Tibial nerve (tissue), 4 donors: ENCODE measurements at regions not wholly inside any gene's neighbourhood (a gene's known extent, or its start where the extent isn't known, plus 50 kb on each side); places are given as distances from the start of the nearest gene placed in this dataset.

Source experiments
- DNase-seq, 2 donors: peaks; one replicate each; pipeline ENCODE4 v3.0.0-alpha.2; 2019; ENCODE audit warnings: low spot score in 2 of 2
- H3K27ac ChIP-seq, 4 donors: fragments of 200-600 bp; sonication (generic) in 3 of 4; one replicate each; pipeline ENCODE4 v1.5.1; 2017 to 2019; ENCODE audit warnings: mild to moderate bottlenecking in 1 of 4
- H3K27me3 ChIP-seq, 2 donors: fragments of 200-600 bp; sonication (generic) in 1 of 2; one replicate each; pipeline versions ENCODE4 v1.5.1 to v1.6.0; 2017 to 2019
- H3K36me3 ChIP-seq, 3 donors: fragments of 200-600 bp; sonication (generic); one replicate each; pipeline ENCODE4 v1.5.1; 2018 to 2019
- H3K4me1 ChIP-seq, 4 donors: fragments of 200-600 bp; sonication (generic) in 3 of 4; one replicate each; pipeline ENCODE4 v1.5.1; 2017 to 2019
- H3K4me3 ChIP-seq, 4 donors: fragments of 200-600 bp; sonication (generic) in 3 of 4; one replicate each; pipeline ENCODE4 v1.5.1; 2017 to 2019; ENCODE audit warnings: mild to moderate bottlenecking in 1 of 4, moderate library complexity in 1 of 4
- H3K9me3 ChIP-seq, 4 donors: fragments of 200-600 bp; sonication (generic) in 3 of 4; one replicate each; pipeline ENCODE4 v1.5.1; 2017 to 2019
- EP300 ChIP-seq, 2 donors: sonication (generic); formaldehyde crosslinking; IDR thresholded peaks; one replicate each; pipeline ENCODE4 v1.6.1; 2017; ENCODE audit warnings: antibody characterized with exemption in 2 of 2, mild to moderate bottlenecking in 1 of 2
- POLR2A ChIP-seq, 2 donors: fragments of 450-650 bp; IDR thresholded peaks; one replicate each; pipeline ENCODE4 v1.6.1; 2017; ENCODE audit warnings: antibody characterized with exemption in 2 of 2, mild to moderate bottlenecking in 2 of 2, moderate library complexity in 2 of 2
- WGBS, 2 donors: methylation state at CpG; one replicate each; pipeline ENCODE4 v1.1.5; 2018; 5-methylcytosine and 5-hydroxymethylcytosine counted together
- TF ChIP-seq, protein P1 (sequence below), 5 experiments: fragments of 200-600 bp in 3 of 5; fragments of 450-650 bp in 2 of 5; sonication (generic) in 3 of 5; IDR thresholded peaks; one replicate each; pipeline ENCODE4 v1.5.1; 2016 to 2019; ENCODE audit warnings: antibody characterized with exemption in 5 of 5, mild to moderate bottlenecking in 3 of 5, moderate library complexity in 2 of 5

DNA sequence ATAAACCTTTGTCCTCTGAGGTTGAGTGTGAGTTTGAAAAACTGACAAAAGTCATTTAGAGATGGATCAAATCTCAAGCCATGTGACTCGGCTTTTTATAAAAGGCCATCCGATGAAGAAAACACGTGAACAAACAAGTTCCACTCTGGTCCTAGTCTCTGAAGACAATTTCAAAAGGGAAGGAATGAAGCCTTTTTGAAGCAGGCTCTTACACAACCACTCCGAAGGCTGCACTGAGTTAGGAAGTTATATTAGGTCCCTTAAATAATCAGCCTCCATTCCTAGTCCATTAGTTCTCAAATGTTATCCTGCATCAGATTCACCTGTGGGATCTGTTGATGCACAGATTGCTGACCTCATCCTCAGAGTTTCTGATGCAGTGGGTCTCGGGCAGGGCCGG is 166.6 kb upstream of the HMHB1 start:
- Histone ChIP-seq H3K4me3 (no peak overlapping the region), H3K9me3 (no peaks in the 10 kb centered on the region), H3K27me3 (no peaks in the 10 kb centered on the region), H3K4me1 (peaks cover 0 to 14% (median 3%) of the 10 kb centered on the region in 4 donors), H3K36me3 (no peaks in the 10 kb centered on the region), H3K27ac (no peak overlapping the region)
- no peak for DNase-seq
- no peak for TF ChIP-seq POLR2A (IDR thresholded peaks at IDR 0.05)
- TF ChIP-seq, protein P1, sequence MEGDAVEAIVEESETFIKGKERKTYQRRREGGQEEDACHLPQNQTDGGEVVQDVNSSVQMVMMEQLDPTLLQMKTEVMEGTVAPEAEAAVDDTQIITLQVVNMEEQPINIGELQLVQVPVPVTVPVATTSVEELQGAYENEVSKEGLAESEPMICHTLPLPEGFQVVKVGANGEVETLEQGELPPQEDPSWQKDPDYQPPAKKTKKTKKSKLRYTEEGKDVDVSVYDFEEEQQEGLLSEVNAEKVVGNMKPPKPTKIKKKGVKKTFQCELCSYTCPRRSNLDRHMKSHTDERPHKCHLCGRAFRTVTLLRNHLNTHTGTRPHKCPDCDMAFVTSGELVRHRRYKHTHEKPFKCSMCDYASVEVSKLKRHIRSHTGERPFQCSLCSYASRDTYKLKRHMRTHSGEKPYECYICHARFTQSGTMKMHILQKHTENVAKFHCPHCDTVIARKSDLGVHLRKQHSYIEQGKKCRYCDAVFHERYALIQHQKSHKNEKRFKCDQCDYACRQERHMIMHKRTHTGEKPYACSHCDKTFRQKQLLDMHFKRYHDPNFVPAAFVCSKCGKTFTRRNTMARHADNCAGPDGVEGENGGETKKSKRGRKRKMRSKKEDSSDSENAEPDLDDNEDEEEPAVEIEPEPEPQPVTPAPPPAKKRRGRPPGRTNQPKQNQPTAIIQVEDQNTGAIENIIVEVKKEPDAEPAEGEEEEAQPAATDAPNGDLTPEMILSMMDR (IDR thresholded peaks at IDR 0.05) = no peak
- no peak for TF ChIP-seq EP300 (IDR thresholded peaks at IDR 0.05)
- 91 to 96% methylated on average over 6 of the region's 6 CpGs for WGBS, 2 donors

DNA sequence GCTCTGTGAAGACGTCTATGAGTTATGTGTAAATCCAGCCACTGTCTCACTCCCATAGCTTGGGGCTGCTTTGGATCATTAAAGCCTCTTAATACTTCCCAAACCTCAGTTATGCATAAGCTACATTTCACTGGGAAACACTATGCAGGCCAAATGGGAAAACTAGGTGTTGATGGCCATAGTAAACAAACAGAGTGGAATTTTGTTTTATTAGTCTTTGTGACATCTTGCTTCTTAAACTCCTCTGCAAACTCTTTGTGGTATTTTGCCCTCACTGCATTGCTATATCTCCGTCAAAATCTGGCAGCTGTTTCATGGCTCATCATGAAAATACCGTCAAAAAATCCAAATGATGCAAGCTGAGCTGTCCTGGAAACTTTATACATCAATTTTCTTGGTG is 167.2 kb upstream of the HMHB1 start:
- Histone ChIP-seq H3K27me3 (no peaks in the 10 kb centered on the region), H3K27ac (no peak overlapping the region), H3K9me3 (no peaks in the 10 kb centered on the region), H3K36me3 (no peaks in the 10 kb centered on the region), H3K4me3 (no peak overlapping the region), H3K4me1 (peaks cover 0 to 8% (median 3%) of the 10 kb centered on the region in 4 donors)
- TF ChIP-seq EP300 (IDR thresholded peaks at IDR 0.05) (no peak), POLR2A (IDR thresholded peaks at IDR 0.05) (no peak)
- TF ChIP-seq, protein P1 (IDR thresholded peaks at IDR 0.05) = no peak
- WGBS, 2 donors = 67 to 74% methylated on average over 3 of the region's 3 CpGs
- no peak for DNase-seq

DNA sequence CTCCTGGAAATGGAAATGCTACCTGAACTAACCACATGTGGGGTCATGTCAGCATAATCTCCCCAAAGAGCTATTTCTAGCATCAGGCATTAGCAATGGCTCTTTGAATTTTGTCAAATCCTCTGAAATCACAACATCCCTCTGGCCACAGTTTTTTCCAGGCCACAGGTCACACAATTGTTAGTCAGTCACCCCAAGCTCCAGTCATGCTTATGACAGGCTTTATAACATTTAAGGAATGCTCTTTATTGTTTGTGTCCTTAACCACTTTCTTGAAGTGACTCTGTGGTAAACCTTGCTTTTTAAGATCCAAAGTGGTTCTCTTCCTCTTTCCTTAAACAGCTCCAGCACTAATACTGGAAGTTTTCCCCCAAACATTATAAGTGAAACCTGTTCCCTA is 169.2 kb upstream of the HMHB1 start:
- Histone ChIP-seq H3K4me3 (no peak overlapping the region), H3K4me1 (peaks cover 0 to 6% (median 3%) of the 10 kb centered on the region in 4 donors), H3K36me3 (no peaks in the 10 kb centered on the region), H3K27me3 (no peaks in the 10 kb centered on the region), H3K9me3 (no peaks in the 10 kb centered on the region), H3K27ac (no peak overlapping the region)
- DNase-seq = no peak
- TF ChIP-seq, protein P1 (IDR thresholded peaks at IDR 0.05) = no peak
- TF ChIP-seq EP300 (IDR thresholded peaks at IDR 0.05) = no peak
- TF ChIP-seq POLR2A (IDR thresholded peaks at IDR 0.05) = no peak

DNA sequence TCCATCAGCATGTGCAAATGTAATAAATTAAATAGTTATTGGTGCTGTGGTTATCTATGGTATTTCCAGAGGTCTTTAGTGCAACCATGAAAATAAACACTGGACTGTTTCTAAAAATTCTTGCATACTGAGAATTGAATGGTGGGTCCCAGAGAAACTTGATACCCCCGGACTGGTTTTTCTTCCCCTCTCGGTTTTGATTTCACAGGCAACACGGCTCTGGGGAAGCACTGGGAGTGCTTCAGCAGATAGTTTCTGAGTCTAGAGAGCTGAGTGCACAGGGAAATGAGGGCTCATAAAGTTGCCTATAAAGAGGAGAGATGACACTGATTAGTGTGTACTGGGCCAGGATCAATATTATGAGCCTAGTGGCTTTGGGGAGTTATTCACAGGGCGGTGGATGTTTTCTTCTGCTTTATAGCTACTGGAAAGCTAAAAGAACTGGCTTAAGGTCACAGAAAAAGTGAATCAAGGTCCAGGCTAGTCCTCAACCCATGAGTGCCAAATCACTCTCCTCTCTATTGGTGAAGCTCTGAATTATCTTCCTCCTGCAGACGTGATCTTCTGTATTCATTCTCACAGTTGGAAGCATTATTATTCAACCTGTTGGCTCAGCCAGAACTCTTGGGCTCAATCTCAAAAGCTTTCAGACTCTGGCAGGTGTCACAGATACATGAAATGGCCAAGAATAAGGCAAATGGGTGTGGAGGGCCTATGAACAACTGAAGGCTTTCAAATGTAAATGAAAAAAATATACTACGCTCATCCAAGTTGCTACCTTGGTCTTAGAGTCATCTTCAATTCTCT is 170.2 kb upstream of the HMHB1 start:
- no peaks in the 10 kb centered on the region for H3K9me3 ChIP-seq
- 44 to 47% methylated on average over 6 of the region's 6 CpGs for WGBS, 2 donors
- no peak overlapping the region for H3K27ac ChIP-seq
- TF ChIP-seq, protein P1 (IDR thresholded peaks at IDR 0.05) = no peak
- TF ChIP-seq POLR2A (IDR thresholded peaks at IDR 0.05) = no peak
- no peak for TF ChIP-seq EP300 (IDR thresholded peaks at IDR 0.05)
- no peak for DNase-seq
- H3K4me1 ChIP-seq = peaks cover 0 to 6% (median 3%) of the 10 kb centered on the region in 4 donors
- no peaks in the 10 kb centered on the region for H3K27me3 ChIP-seq
- H3K4me3 ChIP-seq = no peak overlapping the region
- H3K36me3 ChIP-seq = no peaks in the 10 kb centered on the region

DNA sequence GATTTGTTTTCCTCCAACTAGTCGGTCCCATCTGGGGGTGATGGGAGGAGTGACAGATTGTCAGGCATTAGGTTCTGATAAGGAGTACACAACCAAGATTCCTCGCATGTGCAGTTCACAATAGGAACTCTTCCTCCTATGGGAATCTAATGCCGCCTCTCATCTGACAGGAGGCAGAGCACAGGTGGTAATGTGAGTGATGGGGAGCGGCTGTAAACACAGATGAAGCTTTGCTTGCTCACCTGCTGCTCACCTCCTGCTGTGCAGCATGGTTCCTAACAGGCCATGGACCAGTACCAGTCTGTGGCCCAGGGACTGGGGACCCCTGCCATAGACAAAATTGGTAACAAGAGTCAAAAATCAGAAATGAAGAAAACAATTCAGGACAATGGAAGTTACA is 173.3 kb upstream of the HMHB1 start:
- Histone ChIP-seq H3K9me3 (no peaks in the 10 kb centered on the region), H3K4me1 (peaks cover 0 to 8% (median 3%) of the 10 kb centered on the region in 4 donors), H3K27me3 (no peaks in the 10 kb centered on the region), H3K36me3 (no peaks in the 10 kb centered on the region), H3K27ac (no peak overlapping the region), H3K4me3 (no peak overlapping the region)
- no peak for DNase-seq
- no peak for TF ChIP-seq POLR2A (IDR thresholded peaks at IDR 0.05)
- TF ChIP-seq, protein P1 (IDR thresholded peaks at IDR 0.05) = no peak
- no peak for TF ChIP-seq EP300 (IDR thresholded peaks at IDR 0.05)
- 79 to 97% methylated on average over 4 of the region's 4 CpGs for WGBS, 2 donors
